HUDEP-2 (cell line): ENCODE measurements at regions not wholly inside any gene's neighbourhood (a gene's known extent, or its start where the extent isn't known, plus 50 kb on each side); places are given as distances from the start of the nearest gene placed in this dataset.

Source experiments
- DNase-seq, 76 experiments: peaks; one replicate each; lab custom pipeline; 2025; ENCODE audit not compliant: unreplicated experiment in 76 of 76; lab: John Stamatoyannopoulos, UW

GRCh38 chr16:35711958-35712357 lies 2252.5 kb downstream of the TP53TG3F start:
- DNase-seq, result no peak

DNA sequence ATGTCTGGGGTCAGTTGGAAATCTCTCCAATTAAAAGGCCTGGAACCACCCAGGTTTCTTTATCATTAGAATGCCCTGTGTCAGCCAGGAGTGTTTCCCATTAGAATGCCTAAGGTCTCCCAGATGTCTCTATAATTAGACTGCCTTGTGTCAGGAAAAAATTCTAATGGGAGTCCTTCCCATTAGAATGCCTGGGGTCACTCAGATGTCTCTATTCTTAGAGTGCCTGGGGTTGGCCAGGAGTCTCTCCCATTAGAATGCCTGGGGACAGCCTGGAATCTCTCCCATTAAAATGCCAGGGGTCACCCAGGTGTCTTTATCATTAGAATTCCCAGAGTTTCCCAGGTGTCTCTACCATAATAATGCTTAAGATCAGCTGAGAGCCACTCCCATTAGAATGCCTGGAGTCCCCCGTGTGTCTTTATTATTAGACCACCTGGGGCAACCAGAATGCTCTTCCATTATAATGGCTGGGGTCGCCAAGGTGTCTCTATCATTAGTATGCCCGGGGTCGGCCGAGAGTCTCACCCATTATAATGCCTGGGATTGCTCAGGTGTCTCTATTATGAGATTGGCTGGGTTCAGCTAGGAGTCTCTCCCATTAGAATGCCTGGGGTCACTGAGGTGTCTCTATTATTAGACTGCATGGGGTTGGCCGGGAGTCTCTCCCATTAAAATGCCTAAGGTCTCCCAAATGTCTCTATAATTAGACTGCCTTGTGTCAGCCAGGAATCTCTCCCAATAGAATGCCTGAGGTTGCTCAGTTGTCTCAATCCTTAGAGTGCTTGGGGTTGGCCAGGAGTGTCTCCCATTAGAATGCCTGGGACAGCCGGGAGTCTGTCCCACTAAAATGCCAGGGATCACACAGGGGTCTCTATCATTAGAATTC lies 2254.6 kb downstream of the TP53TG3F start:
- no peak for DNase-seq

GRCh38 chr16:35714665-35715064 lies 2255.3 kb downstream of the TP53TG3F start:
- DNase-seq, result no peak

DNA sequence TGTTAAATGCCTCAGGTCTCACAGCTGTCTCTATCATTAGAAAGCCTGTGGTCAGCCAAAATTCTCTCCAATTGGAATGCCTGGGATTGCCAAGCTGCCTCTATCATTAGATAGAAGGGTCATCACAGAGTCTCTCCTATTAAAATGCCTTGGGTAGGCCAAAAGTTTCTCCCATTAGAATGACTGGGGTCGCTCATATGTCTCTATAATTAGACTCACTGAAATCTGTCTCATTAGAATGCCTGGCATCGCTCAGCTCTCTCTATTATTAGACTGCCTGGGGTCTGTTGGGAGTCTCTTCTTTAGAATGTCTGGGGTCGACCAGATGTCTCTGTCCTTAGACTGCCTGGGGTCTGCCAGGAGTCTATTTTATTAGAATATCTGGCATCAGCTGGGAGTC lies 2265.1 kb downstream of the TP53TG3F start:
- DNase-seq, result no peak

- no peak for DNase-seq
These were observed 2266.5 kb downstream of the TP53TG3F start for GRCh38 chr16:35725949-35726348.

DNA sequence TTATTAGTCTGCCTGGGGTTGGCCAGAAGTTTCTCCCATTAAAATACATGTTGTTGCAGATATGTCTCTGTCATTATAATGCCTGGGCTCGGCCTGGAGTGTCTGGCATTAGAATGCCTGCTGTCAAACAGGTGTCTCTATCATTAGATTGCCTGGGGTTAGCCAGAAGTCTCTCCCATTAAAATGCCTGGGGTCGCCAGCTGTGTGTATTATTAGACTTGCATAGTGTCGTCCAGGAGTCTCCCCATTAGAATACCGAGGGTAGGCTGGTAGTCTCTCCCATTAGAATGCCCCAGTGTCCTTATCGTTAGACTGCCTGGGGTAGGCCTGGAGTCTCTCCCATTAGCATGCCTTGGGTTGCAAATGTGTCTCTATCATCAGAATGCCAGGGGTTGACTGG lies 2270.8 kb downstream of the TP53TG3F start:
- no peak for DNase-seq

- no peak for DNase-seq
These were observed 2272.1 kb downstream of the TP53TG3F start for GRCh38 chr16:35731341-35732040.

DNA sequence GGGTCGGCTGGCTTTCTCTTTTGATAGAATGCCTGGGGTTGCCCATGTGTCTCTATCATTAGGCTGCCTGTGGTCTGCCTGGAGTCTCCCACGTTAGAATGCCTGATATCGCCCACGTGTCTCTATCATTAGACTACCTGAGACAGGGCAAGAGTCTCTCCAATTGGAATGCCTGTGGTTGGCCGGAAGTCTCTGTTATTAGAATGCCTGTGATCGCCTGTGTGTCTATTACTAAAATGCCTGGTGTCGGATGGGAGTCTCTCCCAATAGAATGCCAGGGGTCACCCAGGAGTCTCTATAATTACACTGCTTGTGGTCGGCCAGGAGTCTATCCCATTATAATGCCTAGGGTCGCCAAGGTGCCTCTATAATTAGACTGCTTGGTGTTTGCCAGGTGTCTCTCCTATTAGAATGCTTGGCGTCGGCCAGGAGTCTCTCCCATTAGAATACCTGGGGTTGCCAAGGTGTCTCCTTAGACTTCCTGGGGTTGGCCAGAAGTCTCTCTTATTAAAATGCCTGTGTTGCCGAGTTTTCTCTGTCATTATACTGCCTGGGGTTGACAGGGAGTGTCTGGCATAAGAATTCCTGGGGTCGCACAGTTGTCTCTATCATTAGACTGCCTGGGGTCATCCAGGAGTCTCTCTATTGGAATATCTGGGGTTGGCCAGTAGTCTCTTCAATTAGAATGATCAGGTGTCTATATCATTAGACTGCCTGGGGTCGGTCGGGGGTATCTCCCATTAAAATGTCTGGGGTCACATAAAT lies 2272.8 kb downstream of the TP53TG3F start:
- no peak for DNase-seq

DNA sequence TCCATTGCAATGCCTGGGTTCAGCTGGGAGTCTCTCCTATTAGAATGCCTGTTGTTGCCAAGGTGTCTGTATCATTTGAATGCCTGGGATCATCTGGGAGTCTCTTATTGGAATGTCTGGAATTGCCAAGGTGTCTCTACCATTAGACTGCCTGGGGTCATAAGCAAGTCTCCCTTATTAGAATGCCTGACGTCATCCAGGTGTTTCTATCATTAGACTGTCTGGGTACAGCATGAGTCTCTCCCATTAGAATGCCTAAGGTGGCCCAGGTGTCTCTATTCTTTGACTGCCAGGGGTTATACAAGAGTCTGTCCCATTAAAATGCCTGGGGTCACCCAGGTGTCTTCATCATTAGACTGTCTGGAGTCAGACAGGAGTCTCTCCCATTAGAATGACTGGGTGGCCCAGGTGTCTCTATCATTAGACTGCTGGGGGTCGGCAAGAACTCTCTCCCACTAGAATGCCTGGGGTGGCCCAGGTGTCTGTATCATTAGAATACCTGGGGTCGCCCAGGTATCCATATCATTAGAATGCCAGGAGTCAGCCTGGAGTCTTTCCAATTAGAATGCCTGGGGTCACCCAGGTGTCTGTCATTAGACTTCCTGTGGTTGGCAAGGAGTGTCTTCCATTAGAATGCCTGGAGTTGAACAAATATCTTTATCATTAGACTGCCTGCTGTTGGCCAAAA lies 2274.0 kb downstream of the TP53TG3F start:
- no peak for DNase-seq

GRCh38 chr16:35733971-35734702 lies 2274.7 kb downstream of the TP53TG3F start:
- no peak for DNase-seq

DNA sequence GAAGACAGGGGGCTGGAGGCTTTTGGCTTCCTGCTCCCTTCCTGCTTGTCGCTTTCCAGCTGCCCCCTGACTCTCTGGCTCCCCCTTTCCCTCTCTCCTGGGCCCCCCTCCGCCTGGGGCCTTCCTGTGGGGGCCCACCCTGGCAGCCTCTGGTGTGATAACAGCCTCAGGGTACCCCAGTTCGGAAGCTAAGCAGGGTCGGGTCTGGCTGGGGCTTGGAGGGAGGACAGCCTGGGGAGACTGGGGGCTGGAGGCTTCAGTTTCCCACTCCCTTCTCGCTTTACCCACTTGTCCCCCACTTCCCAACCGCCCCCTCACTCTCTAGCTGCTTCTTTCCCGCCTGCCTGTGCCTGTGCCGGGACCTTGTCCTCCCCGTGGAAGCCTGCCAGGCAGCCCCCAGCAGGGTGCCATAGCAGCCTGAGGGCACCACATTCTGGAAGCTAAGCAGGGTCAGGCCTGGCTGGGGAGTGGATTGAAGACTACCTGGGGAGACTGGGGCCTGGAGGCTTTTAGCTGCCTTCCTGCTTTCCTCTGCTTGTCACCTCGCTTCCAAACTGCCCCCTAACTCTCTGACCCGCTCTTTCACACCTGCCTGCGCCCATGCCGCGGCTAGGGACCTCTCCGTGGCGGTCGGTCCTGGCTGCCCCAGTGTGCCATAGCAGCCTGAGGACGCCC lies 2275.5 kb downstream of the TP53TG3F start:
- no peak for DNase-seq

- no peak for DNase-seq
These were observed 2276.2 kb downstream of the TP53TG3F start for GRCh38 chr16:35735403-35736251.

- DNase-seq, result no peak
These were observed 2277.1 kb downstream of the TP53TG3F start for GRCh38 chr16:35736546-35736945.

GRCh38 chr16:35737076-35737475 lies 2277.7 kb downstream of the TP53TG3F start:
- no peak for DNase-seq

GRCh38 chr16:35741546-35741945 lies 2282.1 kb downstream of the TP53TG3F start:
- no peak for DNase-seq

GRCh38 chr16:35743101-35743692 lies 2283.8 kb downstream of the TP53TG3F start:
- DNase-seq, result no peak

- DNase-seq, result no peak
These were observed 2284.7 kb downstream of the TP53TG3F start for GRCh38 chr16:35744084-35744483.

DNA sequence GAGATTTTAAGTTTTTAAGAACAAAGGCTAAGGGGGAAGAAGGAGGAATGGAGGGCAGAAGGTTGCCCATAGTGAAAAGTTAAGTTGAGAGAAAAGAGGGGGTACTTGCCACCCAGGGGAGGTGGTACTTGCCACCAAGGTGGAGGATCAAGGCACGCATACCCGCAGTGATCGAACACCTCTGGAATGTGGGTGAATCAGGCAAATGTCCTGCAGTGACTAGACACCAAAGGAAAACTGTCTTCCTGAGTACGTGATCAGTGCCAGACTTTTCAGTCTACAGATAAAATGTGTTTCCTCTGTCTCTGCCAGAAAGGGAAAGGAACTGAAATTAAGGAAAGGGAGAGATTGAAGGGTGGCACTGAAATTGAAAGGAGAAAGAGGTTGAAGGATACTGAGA lies 2285.3 kb downstream of the TP53TG3F start:
- DNase-seq, result no peak
